Thoracic aorta (tissue), 2 donors: ENCODE measurements at regions not wholly inside any gene's neighbourhood (a gene's known extent, or its start where the extent isn't known, plus 50 kb on each side); places are given as distances from the start of the nearest gene placed in this dataset.
A peak's percentile ranks its signal among the peaks of the same experiment; 100 is the strongest.
"Not testable (repeated sequence)": the region's sequence is repeated elsewhere in the genome, so short reads cannot be mapped to it uniquely, and the experiment has no call there.

Experiments used
- ATAC-seq: fragments of 150-250 bp; one replicate; pipeline ENCODE4 v1.8.0; 2017; ENCODE audit warnings: low read depth; ENCODE audit not compliant: insufficient number of reproducible peaks, low FRiP score
- DNase-seq: peaks from one replicate; pipeline ENCODE4 v3.0.0-alpha.2; 2020; ENCODE audit warnings: low spot score
- H3K27ac ChIP-seq, 2 donors: fragments of 200-600 bp; sonication (generic); 1 replicate in 1 of 2; 2 replicates in 1 of 2; pipeline ENCODE4 v1.5.1; 2016; ENCODE audit warnings: mild to moderate bottlenecking in 2 of 2, moderate library complexity in 2 of 2
- H3K27me3 ChIP-seq: fragments of 200-600 bp; sonication (generic); replicated peaks from 2 replicates; pipeline ENCODE4 v1.6.0; 2016; ENCODE audit warnings: mild to moderate bottlenecking; ENCODE audit not compliant: insufficient read depth
- H3K36me3 ChIP-seq: fragments of 200-600 bp; sonication (generic); one replicate; pipeline ENCODE4 v1.5.1; 2016
- H3K4me1 ChIP-seq, 2 donors: fragments of 200-600 bp; sonication (generic); 1 replicate in 1 of 2; 2 replicates in 1 of 2; pipeline versions ENCODE4 v1.5.1 to v1.6.0; 2016; ENCODE audit warnings: low read depth in 2 of 2, mild to moderate bottlenecking in 1 of 2; ENCODE audit not compliant: control insufficient read depth in 1 of 2
- H3K4me3 ChIP-seq: fragments of 200-600 bp; sonication (generic); 2 replicates; pipeline ENCODE4 v1.5.1; 2016; ENCODE audit warnings: mild to moderate bottlenecking
- H3K9me3 ChIP-seq: fragments of 200-600 bp; sonication (generic); 2 replicates; pipeline ENCODE4 v1.5.1; 2016
- TF ChIP-seq, protein P1 (sequence below): fragments of 200-600 bp; sonication (generic); IDR thresholded peaks from one replicate; pipeline ENCODE4 v1.5.1; 2019; ENCODE audit warnings: antibody characterized with exemption

GRCh38 chr7:118907911-118908527 lies 683.5 kb downstream of the ANKRD7 start:
- TF ChIP-seq, protein P1, sequence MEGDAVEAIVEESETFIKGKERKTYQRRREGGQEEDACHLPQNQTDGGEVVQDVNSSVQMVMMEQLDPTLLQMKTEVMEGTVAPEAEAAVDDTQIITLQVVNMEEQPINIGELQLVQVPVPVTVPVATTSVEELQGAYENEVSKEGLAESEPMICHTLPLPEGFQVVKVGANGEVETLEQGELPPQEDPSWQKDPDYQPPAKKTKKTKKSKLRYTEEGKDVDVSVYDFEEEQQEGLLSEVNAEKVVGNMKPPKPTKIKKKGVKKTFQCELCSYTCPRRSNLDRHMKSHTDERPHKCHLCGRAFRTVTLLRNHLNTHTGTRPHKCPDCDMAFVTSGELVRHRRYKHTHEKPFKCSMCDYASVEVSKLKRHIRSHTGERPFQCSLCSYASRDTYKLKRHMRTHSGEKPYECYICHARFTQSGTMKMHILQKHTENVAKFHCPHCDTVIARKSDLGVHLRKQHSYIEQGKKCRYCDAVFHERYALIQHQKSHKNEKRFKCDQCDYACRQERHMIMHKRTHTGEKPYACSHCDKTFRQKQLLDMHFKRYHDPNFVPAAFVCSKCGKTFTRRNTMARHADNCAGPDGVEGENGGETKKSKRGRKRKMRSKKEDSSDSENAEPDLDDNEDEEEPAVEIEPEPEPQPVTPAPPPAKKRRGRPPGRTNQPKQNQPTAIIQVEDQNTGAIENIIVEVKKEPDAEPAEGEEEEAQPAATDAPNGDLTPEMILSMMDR, result no peak
- ATAC-seq, result no peak
- no peak for DNase-seq
- no peaks in the 10 kb centered on the region for H3K27me3 ChIP-seq
- no peaks in the 10 kb centered on the region for H3K9me3 ChIP-seq
- H3K4me1 ChIP-seq, result no peaks in the 10 kb centered on the region
- no peaks in the 10 kb centered on the region for H3K36me3 ChIP-seq
- H3K27ac ChIP-seq, result no peak overlapping the region
- H3K4me3 ChIP-seq, result no peak overlapping the region

- H3K9me3 ChIP-seq, DNase-seq, H3K4me1 ChIP-seq, H3K36me3 ChIP-seq, H3K27ac ChIP-seq, ATAC-seq, H3K4me3 ChIP-seq, H3K27me3 ChIP-seq: not testable (repeated sequence)
These were observed 691.6 kb downstream of the ANKRD7 start for GRCh38 chr7:118916120-118916519.

- no peak overlapping the region for H3K27ac ChIP-seq
- H3K4me3 ChIP-seq, result no peak overlapping the region
- no peaks in the 10 kb centered on the region for H3K9me3 ChIP-seq
- DNase-seq (no peak), ATAC-seq (no peak)
- no peaks in the 10 kb centered on the region for H3K36me3 ChIP-seq
- no peaks in the 10 kb centered on the region for H3K4me1 ChIP-seq
- H3K27me3 ChIP-seq, result no peaks in the 10 kb centered on the region
- TF ChIP-seq, protein P1, result peak; percentile 25
These were observed 694.1 kb downstream of the ANKRD7 start for GRCh38 chr7:118918556-118918955.

DNA sequence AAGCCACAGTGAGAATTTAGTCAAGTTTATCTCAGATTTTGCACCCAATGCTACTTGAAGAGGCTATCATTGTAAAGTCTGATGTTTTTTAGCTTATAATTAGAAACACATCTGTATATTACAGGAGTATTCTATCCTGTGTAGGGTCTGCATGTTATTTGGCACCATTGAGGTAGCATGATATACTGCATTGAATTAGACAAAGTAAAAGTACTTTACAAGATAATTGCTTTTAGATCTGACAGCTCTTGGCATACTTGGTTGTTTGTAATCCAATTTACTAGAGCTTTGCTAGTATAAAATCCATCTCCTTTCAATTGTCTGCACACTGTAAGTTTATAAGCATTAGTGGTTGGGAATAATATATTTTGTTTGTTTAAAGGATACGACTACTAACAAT lies 714.3 kb downstream of the ANKRD7 start:
- TF ChIP-seq, protein P1, result no peak
- H3K27ac ChIP-seq, result no peak overlapping the region
- no peak for DNase-seq
- H3K27me3 ChIP-seq, result no peaks in the 10 kb centered on the region
- H3K4me1 ChIP-seq, result no peaks in the 10 kb centered on the region
- no peaks in the 10 kb centered on the region for H3K36me3 ChIP-seq
- ATAC-seq, result no peak
- no peaks in the 10 kb centered on the region for H3K9me3 ChIP-seq
- no peak overlapping the region for H3K4me3 ChIP-seq

GRCh38 chr7:118944271-118944670 lies 719.8 kb downstream of the ANKRD7 start:
- TF ChIP-seq, protein P1, result no peak
- DNase-seq (no peak), ATAC-seq (no peak)
- Histone ChIP-seq H3K27me3 (no peaks in the 10 kb centered on the region), H3K9me3 (no peaks in the 10 kb centered on the region), H3K27ac (no peak overlapping the region), H3K4me3 (no peak overlapping the region), H3K4me1 (no peaks in the 10 kb centered on the region), H3K36me3 (no peaks in the 10 kb centered on the region)
